ENCODE measurements at regions not wholly inside any gene's neighbourhood (a gene's known extent, or its start where the extent isn't known, plus 50 kb on each side); places are given as distances from the start of the nearest gene placed in this dataset.

DNA sequence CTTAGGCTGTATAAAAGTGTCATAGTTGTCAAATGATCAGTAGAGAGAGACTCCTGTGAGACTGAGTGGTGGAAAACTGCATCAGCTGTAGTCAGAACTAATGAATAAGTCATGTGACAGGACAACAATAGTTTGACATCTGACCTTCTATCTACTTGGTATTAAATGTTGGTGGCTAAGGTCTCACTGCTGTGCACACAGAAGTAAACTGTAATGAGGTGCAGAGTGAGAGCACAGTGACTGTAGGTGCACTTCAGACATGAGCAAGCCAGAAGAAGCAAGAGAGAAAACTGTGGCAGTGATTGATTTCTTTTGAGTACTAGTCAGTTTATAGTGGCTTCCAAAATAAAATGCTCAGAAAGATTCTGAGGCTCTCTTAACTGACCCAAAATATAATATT, 803.6 kb downstream of the RAPGEF2 start:
- no peak overlapping the region for H3K27ac Mint-ChIP-seq
- no peak for DNase-seq
- peaks cover 3% of the 10 kb centered on the region for H3K9me3 Mint-ChIP-seq (ENCODE audit: insufficient read depth)

GRCh38 chr4:159910721-159911120, 807.8 kb downstream of the RAPGEF2 start:
- Histone ChIP-seq H3K9ac (ENCODE audit: low read length) (no peak overlapping the region), H3K79me2 (ENCODE audit: control insufficient read depth, insufficient read depth, low read length) (no peaks in the 10 kb centered on the region), H3K4me3 (ENCODE audit: control extremely low read depth in 1 of 5, extremely low read depth in 1 of 5, insufficient read depth in 1 of 5, low read depth in 2 of 5, low read length in 4 of 5) (no peak overlapping the region), H3K4me1 (ENCODE audit: control insufficient read depth in 2 of 2, insufficient read depth in 2 of 2, low read length in 2 of 2) (no peaks in the 10 kb centered on the region), H4K20me1 (ENCODE audit: control insufficient read depth, insufficient read depth, low read length, poor library complexity, severe bottlenecking) (no peaks in the 10 kb centered on the region), H2AFZ (ENCODE audit: insufficient read depth, low read depth, low read length, poor library complexity, severe bottlenecking) (no peak overlapping the region), H3K27ac (ENCODE audit: low read length in 2 of 2) (no peak overlapping the region), H3K36me3 (replicated peaks in 1 of 2; ENCODE audit: control extremely low read depth in 1 of 2, control insufficient read depth in 1 of 2, extremely low read depth in 1 of 2, insufficient read depth in 2 of 2, low read length in 1 of 2) (no peaks in the 10 kb centered on the region), H3K9me3 (ENCODE audit: control extremely low read depth in 1 of 3, control insufficient read depth in 2 of 3, insufficient read depth in 1 of 3, low read length in 2 of 3) (peaks cover 0 to 3% (median 0%) of the 10 kb centered on the region in 3 donors), H3K4me2 (replicated peaks; ENCODE audit: low read depth, low read length, poor library complexity, severe bottlenecking) (no peak overlapping the region), H3K27me3 (replicated peaks in 1 of 4; ENCODE audit: control extremely low read depth in 1 of 4, control insufficient read depth in 3 of 4, insufficient read depth in 4 of 4, low read length in 3 of 4) (no peaks in the 10 kb centered on the region)
- WGBS (ENCODE audit: insufficient coverage): no CpG with 5 or more reads among the region's 3 CpGs
- no peaks in the 10 kb centered on the region for H3K27me3 Mint-ChIP-seq
- H3K9me3 Mint-ChIP-seq (ENCODE audit: insufficient read depth): no peaks in the 10 kb centered on the region
- ChIA-PET POLR2A (no interaction called here), CTCF (no interaction called here)
- no peak for DNase-seq
- no peak for ATAC-seq (ENCODE audit: low read depth)
- no peaks in the 10 kb centered on the region for H3K4me1 Mint-ChIP-seq
- H3K4me3 Mint-ChIP-seq: no peak overlapping the region
- no peak overlapping the region for H3K27ac Mint-ChIP-seq
- intact Hi-C loops (cut with micrococcal nuclease): no loop called here
- TF ChIP-seq EZH2 (IDR thresholded peaks at IDR 0.05; ENCODE audit: borderline replicate concordance, insufficient read depth, low read depth, low read length, poor library complexity, severe bottlenecking): no peak
- TF ChIP-seq, protein P1, sequence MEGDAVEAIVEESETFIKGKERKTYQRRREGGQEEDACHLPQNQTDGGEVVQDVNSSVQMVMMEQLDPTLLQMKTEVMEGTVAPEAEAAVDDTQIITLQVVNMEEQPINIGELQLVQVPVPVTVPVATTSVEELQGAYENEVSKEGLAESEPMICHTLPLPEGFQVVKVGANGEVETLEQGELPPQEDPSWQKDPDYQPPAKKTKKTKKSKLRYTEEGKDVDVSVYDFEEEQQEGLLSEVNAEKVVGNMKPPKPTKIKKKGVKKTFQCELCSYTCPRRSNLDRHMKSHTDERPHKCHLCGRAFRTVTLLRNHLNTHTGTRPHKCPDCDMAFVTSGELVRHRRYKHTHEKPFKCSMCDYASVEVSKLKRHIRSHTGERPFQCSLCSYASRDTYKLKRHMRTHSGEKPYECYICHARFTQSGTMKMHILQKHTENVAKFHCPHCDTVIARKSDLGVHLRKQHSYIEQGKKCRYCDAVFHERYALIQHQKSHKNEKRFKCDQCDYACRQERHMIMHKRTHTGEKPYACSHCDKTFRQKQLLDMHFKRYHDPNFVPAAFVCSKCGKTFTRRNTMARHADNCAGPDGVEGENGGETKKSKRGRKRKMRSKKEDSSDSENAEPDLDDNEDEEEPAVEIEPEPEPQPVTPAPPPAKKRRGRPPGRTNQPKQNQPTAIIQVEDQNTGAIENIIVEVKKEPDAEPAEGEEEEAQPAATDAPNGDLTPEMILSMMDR (IDR thresholded peaks at IDR 0.05): no peak

More for the DNA sequence above, 803.6 kb downstream of the RAPGEF2 start:
- Histone ChIP-seq H3K27ac (ENCODE audit: low read length in 2 of 2) (no peak overlapping the region), H3K36me3 (replicated peaks in 1 of 2; ENCODE audit: control extremely low read depth in 1 of 2, control insufficient read depth in 1 of 2, extremely low read depth in 1 of 2, insufficient read depth in 2 of 2, low read length in 1 of 2) (no peaks in the 10 kb centered on the region), H3K9me3 (ENCODE audit: control extremely low read depth in 1 of 3, control insufficient read depth in 2 of 3, insufficient read depth in 1 of 3, low read length in 2 of 3) (peaks cover 0 to 3% (median 0%) of the 10 kb centered on the region in 3 donors), H3K4me1 (ENCODE audit: control insufficient read depth in 2 of 2, insufficient read depth in 2 of 2, low read length in 2 of 2) (no peaks in the 10 kb centered on the region), H3K9ac (ENCODE audit: low read length) (no peak overlapping the region), H3K27me3 (replicated peaks in 1 of 4; ENCODE audit: control extremely low read depth in 1 of 4, control insufficient read depth in 3 of 4, insufficient read depth in 4 of 4, low read length in 3 of 4) (no peaks in the 10 kb centered on the region), H3K4me2 (replicated peaks; ENCODE audit: low read depth, low read length, poor library complexity, severe bottlenecking) (no peak overlapping the region), H3K79me2 (ENCODE audit: control insufficient read depth, insufficient read depth, low read length) (no peaks in the 10 kb centered on the region), H3K4me3 (ENCODE audit: control extremely low read depth in 1 of 5, extremely low read depth in 1 of 5, insufficient read depth in 1 of 5, low read depth in 2 of 5, low read length in 4 of 5) (no peak overlapping the region), H4K20me1 (ENCODE audit: control insufficient read depth, insufficient read depth, low read length, poor library complexity, severe bottlenecking) (no peaks in the 10 kb centered on the region), H2AFZ (ENCODE audit: insufficient read depth, low read depth, low read length, poor library complexity, severe bottlenecking) (no peak overlapping the region)
- Mint-ChIP-seq H3K4me3 (no peak overlapping the region), H3K27me3 (no peaks in the 10 kb centered on the region), H3K4me1 (no peaks in the 10 kb centered on the region)
- TF ChIP-seq EZH2 (IDR thresholded peaks at IDR 0.05; ENCODE audit: borderline replicate concordance, insufficient read depth, low read depth, low read length, poor library complexity, severe bottlenecking): no peak
- TF ChIP-seq, protein P1 (IDR thresholded peaks at IDR 0.05): no peak
- ChIA-PET POLR2A (no interaction called here), CTCF (no interaction called here)
- ATAC-seq (ENCODE audit: low read depth): no peak
- intact Hi-C loops (cut with micrococcal nuclease): no loop called here

Measured in B cell (primary cell).